ENCODE measurements at regions not wholly inside any gene's neighbourhood (a gene's known extent, or its start where the extent isn't known, plus 50 kb on each side); places are given as distances from the start of the nearest gene placed in this dataset.

GRCh38 chr3:132840201-132840700 lies 118.0 kb upstream of the NPHP3 start:
- Histone ChIP-seq H3K9ac (ENCODE audit: insufficient read depth in 1 of 2, low read length in 2 of 2) (no peak overlapping the region), H3K27me3 (ENCODE audit: control insufficient read depth in 3 of 3, insufficient read depth in 3 of 3, low read length in 2 of 3) (no peaks in the 10 kb centered on the region), H3K4me3 (no peak overlapping the region), H3K27ac (ENCODE audit: low read depth in 1 of 2, low read length in 1 of 2) (no peak overlapping the region), H3K36me3 (ENCODE audit: control insufficient read depth in 4 of 4, insufficient read depth in 4 of 4, low read length in 4 of 4) (no peaks in the 10 kb centered on the region), H3K9me3 (ENCODE audit: control insufficient read depth in 4 of 4, insufficient read depth in 3 of 4, low read length in 3 of 4) (no peaks in the 10 kb centered on the region), H3K4me1 (ENCODE audit: control insufficient read depth in 5 of 5, insufficient read depth in 5 of 5, low read length in 5 of 5) (no peaks in the 10 kb centered on the region)
- DNase-seq (no peak), ATAC-seq (ENCODE audit: insufficient read depth, low FRiP score) (no peak)
- no peak for TF ChIP-seq CTCF (IDR thresholded peaks at IDR 0.05; ENCODE audit: control extremely low read depth, extremely low read depth)
- 27 to 95% methylated on average over 3 of the region's 3 CpGs for WGBS, 2 donors

GRCh38 chr3:132838477-132838876 lies 116.3 kb upstream of the NPHP3 start:
- H3K27me3 ChIP-seq (ENCODE audit: control insufficient read depth in 3 of 3, insufficient read depth in 3 of 3, low read length in 2 of 3), result no peaks in the 10 kb centered on the region
- no peak overlapping the region for H3K27ac ChIP-seq (ENCODE audit: low read depth in 1 of 2, low read length in 1 of 2)
- TF ChIP-seq CTCF (IDR thresholded peaks at IDR 0.05; ENCODE audit: control extremely low read depth, extremely low read depth), result no peak
- DNase-seq (no peak), ATAC-seq (ENCODE audit: insufficient read depth, low FRiP score) (no peak)
- no peaks in the 10 kb centered on the region for H3K9me3 ChIP-seq (ENCODE audit: control insufficient read depth in 4 of 4, insufficient read depth in 3 of 4, low read length in 3 of 4)
- no peaks in the 10 kb centered on the region for H3K4me1 ChIP-seq (ENCODE audit: control insufficient read depth in 5 of 5, insufficient read depth in 5 of 5, low read length in 5 of 5)
- no peaks in the 10 kb centered on the region for H3K36me3 ChIP-seq (ENCODE audit: control insufficient read depth in 4 of 4, insufficient read depth in 4 of 4, low read length in 4 of 4)
- H3K9ac ChIP-seq (ENCODE audit: insufficient read depth in 1 of 2, low read length in 2 of 2), result no peak overlapping the region
- H3K4me3 ChIP-seq, result no peak overlapping the region
- WGBS, 2 donors, result 90 to 100% methylated on average over 1 of the region's 1 CpG

GRCh38 chr3:132837615-132838014 lies 115.4 kb upstream of the NPHP3 start:
- no peak for TF ChIP-seq CTCF (IDR thresholded peaks at IDR 0.05; ENCODE audit: control extremely low read depth, extremely low read depth)
- Histone ChIP-seq H3K27me3 (ENCODE audit: control insufficient read depth in 3 of 3, insufficient read depth in 3 of 3, low read length in 2 of 3) (no peaks in the 10 kb centered on the region), H3K36me3 (ENCODE audit: control insufficient read depth in 4 of 4, insufficient read depth in 4 of 4, low read length in 4 of 4) (no peaks in the 10 kb centered on the region), H3K9ac (ENCODE audit: insufficient read depth in 1 of 2, low read length in 2 of 2) (no peak overlapping the region), H3K9me3 (ENCODE audit: control insufficient read depth in 4 of 4, insufficient read depth in 3 of 4, low read length in 3 of 4) (no peaks in the 10 kb centered on the region), H3K4me1 (ENCODE audit: control insufficient read depth in 5 of 5, insufficient read depth in 5 of 5, low read length in 5 of 5) (no peaks in the 10 kb centered on the region), H3K27ac (ENCODE audit: low read depth in 1 of 2, low read length in 1 of 2) (no peak overlapping the region), H3K4me3 (no peak overlapping the region)
- 90 to 92% methylated on average over 2 of the region's 2 CpGs for WGBS, 2 donors
- DNase-seq (no peak), ATAC-seq (ENCODE audit: insufficient read depth, low FRiP score) (no peak)

- no peak overlapping the region for H3K27ac ChIP-seq (ENCODE audit: low read depth in 1 of 2, low read length in 1 of 2)
- no peaks in the 10 kb centered on the region for H3K27me3 ChIP-seq (ENCODE audit: control insufficient read depth in 3 of 3, insufficient read depth in 3 of 3, low read length in 2 of 3)
- no peak overlapping the region for H3K9ac ChIP-seq (ENCODE audit: insufficient read depth in 1 of 2, low read length in 2 of 2)
- no peak overlapping the region for H3K4me3 ChIP-seq
- H3K4me1 ChIP-seq (ENCODE audit: control insufficient read depth in 5 of 5, insufficient read depth in 5 of 5, low read length in 5 of 5), result no peaks in the 10 kb centered on the region
- 55 to 91% methylated on average over 3 of the region's 3 CpGs for WGBS, 2 donors
- ATAC-seq (ENCODE audit: insufficient read depth, low FRiP score) (no peak), DNase-seq (no peak)
- no peaks in the 10 kb centered on the region for H3K36me3 ChIP-seq (ENCODE audit: control insufficient read depth in 4 of 4, insufficient read depth in 4 of 4, low read length in 4 of 4)
- H3K9me3 ChIP-seq (ENCODE audit: control insufficient read depth in 4 of 4, insufficient read depth in 3 of 4, low read length in 3 of 4), result no peaks in the 10 kb centered on the region
- TF ChIP-seq CTCF (IDR thresholded peaks at IDR 0.05; ENCODE audit: control extremely low read depth, extremely low read depth), result no peak
Observed at GRCh38 chr3:132834356-132834755, 112.1 kb upstream of the NPHP3 start.
